ENCODE measurements at regions not wholly inside any gene's neighbourhood (a gene's known extent, or its start where the extent isn't known, plus 50 kb on each side); places are given as distances from the start of the nearest gene placed in this dataset.

DNA sequence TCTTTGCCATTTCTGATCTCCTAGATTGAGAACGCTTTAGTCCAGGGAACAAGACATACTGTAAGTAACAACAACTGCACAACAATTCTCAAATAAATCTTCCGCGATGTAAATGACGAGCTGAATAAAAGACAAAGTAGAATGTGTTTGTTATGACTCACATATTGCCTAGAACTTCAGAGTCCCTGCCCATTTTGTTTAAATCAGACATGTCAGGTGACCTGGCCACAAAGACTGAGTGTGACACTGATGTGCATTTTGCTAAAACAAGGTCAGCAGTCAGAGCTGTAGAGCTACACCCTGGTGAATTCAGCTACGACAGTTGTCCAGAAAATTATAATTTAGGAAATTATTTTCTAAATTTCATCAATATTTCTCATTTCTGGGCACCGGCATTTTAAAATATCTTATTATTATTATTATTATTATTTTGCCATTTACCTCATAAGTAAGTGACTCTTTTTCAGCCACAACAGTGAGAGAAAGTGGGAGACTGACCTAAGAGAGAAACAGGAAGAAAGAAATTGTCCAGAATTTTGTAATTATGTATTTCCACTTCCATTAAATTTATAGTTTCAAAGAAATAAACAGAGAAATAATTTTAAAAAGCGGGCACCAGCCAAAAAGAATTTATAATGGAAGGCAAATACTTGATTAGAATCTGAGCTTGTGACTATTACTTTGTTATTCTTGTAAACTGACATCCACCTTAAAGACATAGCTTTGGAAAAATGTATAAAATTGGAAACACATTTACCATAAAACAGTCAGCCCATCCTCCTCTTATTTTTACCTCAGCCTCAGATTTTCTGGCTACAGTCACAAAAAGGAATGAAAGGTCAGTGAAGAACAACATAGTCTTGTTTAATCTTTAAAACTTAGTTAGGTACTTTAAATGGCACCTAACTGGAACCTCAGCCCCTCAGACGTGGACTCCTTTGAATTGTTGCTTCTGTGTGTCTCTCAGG, 157.0 kb upstream of the CITED2 start:
- in situ Hi-C loops (cut with MboI; ENCODE audit: low pct_unique_long_range_greater_than_20kb, low sequenced_read_pairs, unreplicated experiment): no loop called here
- TF ChIP-seq, protein P1, sequence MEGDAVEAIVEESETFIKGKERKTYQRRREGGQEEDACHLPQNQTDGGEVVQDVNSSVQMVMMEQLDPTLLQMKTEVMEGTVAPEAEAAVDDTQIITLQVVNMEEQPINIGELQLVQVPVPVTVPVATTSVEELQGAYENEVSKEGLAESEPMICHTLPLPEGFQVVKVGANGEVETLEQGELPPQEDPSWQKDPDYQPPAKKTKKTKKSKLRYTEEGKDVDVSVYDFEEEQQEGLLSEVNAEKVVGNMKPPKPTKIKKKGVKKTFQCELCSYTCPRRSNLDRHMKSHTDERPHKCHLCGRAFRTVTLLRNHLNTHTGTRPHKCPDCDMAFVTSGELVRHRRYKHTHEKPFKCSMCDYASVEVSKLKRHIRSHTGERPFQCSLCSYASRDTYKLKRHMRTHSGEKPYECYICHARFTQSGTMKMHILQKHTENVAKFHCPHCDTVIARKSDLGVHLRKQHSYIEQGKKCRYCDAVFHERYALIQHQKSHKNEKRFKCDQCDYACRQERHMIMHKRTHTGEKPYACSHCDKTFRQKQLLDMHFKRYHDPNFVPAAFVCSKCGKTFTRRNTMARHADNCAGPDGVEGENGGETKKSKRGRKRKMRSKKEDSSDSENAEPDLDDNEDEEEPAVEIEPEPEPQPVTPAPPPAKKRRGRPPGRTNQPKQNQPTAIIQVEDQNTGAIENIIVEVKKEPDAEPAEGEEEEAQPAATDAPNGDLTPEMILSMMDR (IDR thresholded peaks at IDR 0.05; ENCODE audit: extremely low read depth, insufficient read depth, missing control alignments): no peak
- no peak for DNase-seq (ENCODE audit: low spot score)

DNA sequence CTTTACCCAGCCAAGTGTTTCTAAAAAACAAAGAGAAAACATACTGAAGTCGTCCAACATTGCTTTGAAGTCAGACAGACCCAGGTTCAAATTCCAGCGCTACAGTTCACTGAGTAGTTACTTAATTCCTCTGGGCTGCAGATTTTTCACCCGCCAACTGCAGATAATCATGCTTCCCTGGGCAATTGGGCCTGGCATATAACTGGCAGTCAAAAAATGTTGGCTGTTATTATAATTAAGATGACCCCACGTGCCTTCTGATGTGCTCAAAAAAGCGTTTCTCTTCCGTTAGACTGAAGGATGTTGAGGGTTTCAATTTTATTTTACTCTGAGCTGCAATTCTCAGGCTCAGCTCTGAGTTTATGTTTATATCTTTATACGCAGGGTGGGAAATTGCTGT, 156.1 kb upstream of the CITED2 start:
- TF ChIP-seq, protein P1 (IDR thresholded peaks at IDR 0.05; ENCODE audit: extremely low read depth, insufficient read depth, missing control alignments): no peak
- in situ Hi-C loops (cut with MboI; ENCODE audit: low pct_unique_long_range_greater_than_20kb, low sequenced_read_pairs, unreplicated experiment): no loop called here
- no peak for DNase-seq (ENCODE audit: low spot score)

DNA sequence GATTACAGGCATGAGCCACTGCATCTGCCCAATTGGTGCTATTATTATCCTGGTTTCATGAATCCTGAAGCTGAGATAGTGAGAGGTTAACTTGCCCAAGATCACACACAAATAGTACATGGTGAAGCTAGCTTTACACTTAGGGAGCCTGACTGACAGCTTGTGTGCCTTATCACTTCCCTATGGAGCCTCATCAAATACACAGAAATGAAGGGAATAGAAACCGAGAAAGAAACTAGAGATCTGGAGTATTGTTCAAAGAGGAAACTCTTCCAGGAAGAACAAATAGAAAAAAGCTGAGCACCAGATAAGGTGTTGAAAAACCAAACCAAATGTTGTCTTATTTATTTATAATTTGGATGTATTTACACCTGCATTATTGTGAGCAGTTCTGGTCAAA, 155.0 kb upstream of the CITED2 start:
- no peak for DNase-seq (ENCODE audit: low spot score)
- in situ Hi-C loops (cut with MboI; ENCODE audit: low pct_unique_long_range_greater_than_20kb, low sequenced_read_pairs, unreplicated experiment): no loop called here
- TF ChIP-seq, protein P1 (IDR thresholded peaks at IDR 0.05; ENCODE audit: extremely low read depth, insufficient read depth, missing control alignments): no peak

DNA sequence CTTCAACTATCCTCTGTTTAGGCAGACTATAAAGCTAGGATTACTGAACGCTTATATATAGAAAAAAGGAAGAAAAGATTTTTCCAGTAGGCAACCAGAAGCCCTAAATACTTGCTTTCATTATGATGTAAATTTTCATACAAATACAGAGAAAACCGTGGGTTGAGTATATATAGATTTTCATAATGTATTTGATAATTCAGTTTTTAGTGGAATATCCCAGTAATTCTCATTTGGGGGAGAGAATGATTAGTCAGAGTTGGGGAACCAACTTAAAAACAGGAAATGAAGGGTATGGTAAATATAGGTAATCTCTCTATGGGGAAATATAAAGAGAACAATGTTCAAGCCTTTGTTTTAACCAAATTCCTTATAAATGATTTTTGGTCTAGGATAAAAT, 154.0 kb upstream of the CITED2 start:
- in situ Hi-C loops (cut with MboI; ENCODE audit: low pct_unique_long_range_greater_than_20kb, low sequenced_read_pairs, unreplicated experiment): no loop called here
- TF ChIP-seq, protein P1 (IDR thresholded peaks at IDR 0.05; ENCODE audit: extremely low read depth, insufficient read depth, missing control alignments): no peak
- DNase-seq (ENCODE audit: low spot score): no peak

DNA sequence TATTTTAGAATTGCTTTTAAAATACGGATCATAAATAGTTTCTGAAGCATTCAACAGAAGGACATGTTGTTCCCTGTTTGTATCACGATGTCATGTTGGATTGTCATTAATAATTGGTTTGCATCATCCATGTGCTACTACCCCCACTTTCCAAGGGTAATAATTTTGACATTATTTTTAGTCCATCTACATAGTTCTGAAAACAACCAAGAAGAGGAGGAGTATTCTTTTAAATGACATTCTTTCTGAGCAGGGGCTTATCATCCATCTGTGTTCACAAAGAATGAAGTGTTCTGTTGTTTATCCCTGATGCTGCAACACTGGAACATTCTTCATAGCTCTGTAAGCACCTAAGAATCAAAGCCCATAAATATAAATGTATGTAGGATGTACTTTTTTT, 151.0 kb upstream of the CITED2 start:
- in situ Hi-C loops (cut with MboI; ENCODE audit: low pct_unique_long_range_greater_than_20kb, low sequenced_read_pairs, unreplicated experiment): no loop called here
- TF ChIP-seq, protein P1 (IDR thresholded peaks at IDR 0.05; ENCODE audit: extremely low read depth, insufficient read depth, missing control alignments): no peak
- no peak for DNase-seq (ENCODE audit: low spot score)

DNA sequence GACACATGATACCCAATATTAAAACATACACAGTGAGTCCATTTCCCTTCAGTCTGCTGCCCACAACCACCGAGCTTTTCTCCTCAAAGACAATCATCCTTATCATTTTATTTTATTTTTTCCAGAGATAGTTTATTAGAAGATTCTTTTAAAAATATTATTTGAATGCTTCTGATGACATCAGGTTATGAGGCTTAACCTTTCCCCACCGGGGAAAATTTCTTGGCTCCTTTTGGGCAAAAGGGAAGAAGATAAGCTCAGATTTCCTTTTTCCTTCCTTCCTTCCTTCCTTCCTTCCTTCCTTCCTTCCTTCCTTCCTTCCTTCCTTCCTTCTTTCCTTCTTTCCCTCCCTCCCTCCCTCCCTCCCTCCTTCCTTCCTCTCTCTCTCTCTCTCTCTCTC, 149.5 kb upstream of the CITED2 start:
- TF ChIP-seq, protein P1 (IDR thresholded peaks at IDR 0.05; ENCODE audit: extremely low read depth, insufficient read depth, missing control alignments): no peak
- no peak for DNase-seq (ENCODE audit: low spot score)
- in situ Hi-C loops (cut with MboI; ENCODE audit: low pct_unique_long_range_greater_than_20kb, low sequenced_read_pairs, unreplicated experiment): no loop called here
